Fibroblast of pulmonary artery (primary cell): ENCODE measurements at regions not wholly inside any gene's neighbourhood (a gene's known extent, or its start where the extent isn't known, plus 50 kb on each side); places are given as distances from the start of the nearest gene placed in this dataset.

ENCODE experiments used
- DNase-seq: peaks from one replicate; pipeline ENCODE4 v3.0.0-alpha.2; 2010; ENCODE audit warnings: low read depth
- H3K4me3 ChIP-seq: replicated peaks from 2 replicates; pipeline ENCODE4 v1.5.1; 2011; ENCODE audit warnings: low read depth, mild to moderate bottlenecking, control low read depth, low read length, moderate library complexity
- CTCF ChIP-seq: IDR thresholded peaks from 2 replicates; pipeline ENCODE4 v1.5.1; 2011; ENCODE audit warnings: mild to moderate bottlenecking, control low read depth, low read length, inconsistent platforms; ENCODE audit errors: missing control alignments

GRCh38 chr2:122001441-122001874, 246.0 kb downstream of the TSN start:
- DNase-seq: no peak
- H3K4me3 ChIP-seq: no peak overlapping the region
- no peak for TF ChIP-seq CTCF

GRCh38 chr2:122003196-122003940, 247.9 kb downstream of the TSN start:
- TF ChIP-seq CTCF: no peak
- DNase-seq: no peak

GRCh38 chr2:122007126-122007525, 251.7 kb downstream of the TSN start:
- no peak overlapping the region for H3K4me3 ChIP-seq
- TF ChIP-seq CTCF: no peak
- DNase-seq: no peak

More at GRCh38 chr2:122003196-122003940, 247.9 kb downstream of the TSN start:
- no peak overlapping the region for H3K4me3 ChIP-seq

GRCh38 chr2:122007577-122007976, 252.1 kb downstream of the TSN start:
- DNase-seq: no peak
- TF ChIP-seq CTCF: no peak
- no peak overlapping the region for H3K4me3 ChIP-seq

- no peak overlapping the region for H3K4me3 ChIP-seq
- no peak for TF ChIP-seq CTCF
- DNase-seq: no peak
Measured at GRCh38 chr2:122009561-122009960, 254.1 kb downstream of the TSN start.

- H3K4me3 ChIP-seq: no peak overlapping the region
- TF ChIP-seq CTCF: no peak
- no peak for DNase-seq
Measured at GRCh38 chr2:122011493-122012270, 256.2 kb downstream of the TSN start.

- DNase-seq: no peak
- no peak for TF ChIP-seq CTCF
- H3K4me3 ChIP-seq: no peak overlapping the region
Measured at GRCh38 chr2:122018736-122019135, 263.3 kb downstream of the TSN start.
